ENCODE measurements at regions not wholly inside any gene's neighbourhood (a gene's known extent, or its start where the extent isn't known, plus 50 kb on each side); places are given as distances from the start of the nearest gene placed in this dataset.

DNA sequence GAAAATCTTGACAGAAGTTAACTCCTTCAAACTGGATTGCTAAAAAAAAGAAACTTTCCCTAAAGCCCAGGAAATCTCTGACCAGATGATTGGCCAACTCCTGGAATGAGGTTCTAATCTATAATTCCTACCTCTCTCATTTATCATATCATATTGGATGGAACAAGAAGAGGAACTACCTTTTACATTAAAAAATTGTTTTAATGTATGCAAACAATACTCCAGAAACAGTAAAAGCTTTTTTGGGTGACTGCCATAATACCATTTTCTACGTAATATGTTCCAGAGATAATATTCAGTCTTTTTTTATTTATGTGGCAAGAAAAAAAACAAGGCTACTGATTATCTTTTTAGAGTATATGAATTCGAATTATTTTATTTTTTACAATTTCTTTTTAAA is 204.4 kb downstream of the TUSC7 start:
- no peaks in the 10 kb centered on the region for H3K36me3 ChIP-seq (ENCODE audit: control insufficient read depth in 2 of 2, insufficient read depth in 2 of 2, low read length in 1 of 2)
- WGBS, 2 donors, result 52 to 53% methylated on average over 2 of the region's 2 CpGs
- H3K27me3 ChIP-seq (ENCODE audit: control insufficient read depth in 1 of 2, insufficient read depth in 2 of 2, low read length in 2 of 2), result no peaks in the 10 kb centered on the region
- H3K9me3 ChIP-seq (ENCODE audit: control insufficient read depth in 2 of 2, insufficient read depth in 1 of 2, low read depth in 1 of 2, low read length in 1 of 2), result no peaks in the 10 kb centered on the region
- H3K27ac ChIP-seq (ENCODE audit: low read depth in 2 of 2, low read length in 1 of 2), result no peak overlapping the region
- no peak overlapping the region for H3K4me3 ChIP-seq (ENCODE audit: low read depth in 1 of 2, low read length in 2 of 2)
- H3K4me1 ChIP-seq (ENCODE audit: control insufficient read depth in 2 of 2, insufficient read depth in 2 of 2, low read length in 1 of 2), result no peaks in the 10 kb centered on the region

DNA sequence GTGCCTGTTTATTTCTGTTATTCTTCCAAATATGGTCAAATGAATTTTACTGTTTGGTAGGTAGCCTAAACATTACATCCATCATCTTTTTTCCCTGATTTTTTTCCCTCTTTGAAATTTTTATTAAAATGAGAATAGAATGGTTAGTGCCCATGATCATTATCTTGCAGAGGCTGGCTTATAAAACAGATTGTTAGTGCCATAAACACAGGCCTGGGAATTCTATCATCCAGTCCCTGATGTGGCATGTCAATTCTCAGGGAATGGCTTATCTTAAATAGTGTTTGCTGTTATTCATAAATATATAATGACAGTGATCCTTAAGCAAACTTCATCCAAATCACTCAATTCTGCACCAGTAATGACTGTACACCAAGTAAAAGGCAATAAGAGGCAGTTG is 207.3 kb downstream of the TUSC7 start:
- Histone ChIP-seq H3K36me3 (ENCODE audit: control insufficient read depth in 2 of 2, insufficient read depth in 2 of 2, low read length in 1 of 2) (no peaks in the 10 kb centered on the region), H3K27ac (ENCODE audit: low read depth in 2 of 2, low read length in 1 of 2) (no peak overlapping the region), H3K4me1 (ENCODE audit: control insufficient read depth in 2 of 2, insufficient read depth in 2 of 2, low read length in 1 of 2) (no peaks in the 10 kb centered on the region), H3K27me3 (ENCODE audit: control insufficient read depth in 1 of 2, insufficient read depth in 2 of 2, low read length in 2 of 2) (no peaks in the 10 kb centered on the region), H3K9me3 (ENCODE audit: control insufficient read depth in 2 of 2, insufficient read depth in 1 of 2, low read depth in 1 of 2, low read length in 1 of 2) (no peaks in the 10 kb centered on the region), H3K4me3 (ENCODE audit: low read depth in 1 of 2, low read length in 2 of 2) (no peak overlapping the region)

DNA sequence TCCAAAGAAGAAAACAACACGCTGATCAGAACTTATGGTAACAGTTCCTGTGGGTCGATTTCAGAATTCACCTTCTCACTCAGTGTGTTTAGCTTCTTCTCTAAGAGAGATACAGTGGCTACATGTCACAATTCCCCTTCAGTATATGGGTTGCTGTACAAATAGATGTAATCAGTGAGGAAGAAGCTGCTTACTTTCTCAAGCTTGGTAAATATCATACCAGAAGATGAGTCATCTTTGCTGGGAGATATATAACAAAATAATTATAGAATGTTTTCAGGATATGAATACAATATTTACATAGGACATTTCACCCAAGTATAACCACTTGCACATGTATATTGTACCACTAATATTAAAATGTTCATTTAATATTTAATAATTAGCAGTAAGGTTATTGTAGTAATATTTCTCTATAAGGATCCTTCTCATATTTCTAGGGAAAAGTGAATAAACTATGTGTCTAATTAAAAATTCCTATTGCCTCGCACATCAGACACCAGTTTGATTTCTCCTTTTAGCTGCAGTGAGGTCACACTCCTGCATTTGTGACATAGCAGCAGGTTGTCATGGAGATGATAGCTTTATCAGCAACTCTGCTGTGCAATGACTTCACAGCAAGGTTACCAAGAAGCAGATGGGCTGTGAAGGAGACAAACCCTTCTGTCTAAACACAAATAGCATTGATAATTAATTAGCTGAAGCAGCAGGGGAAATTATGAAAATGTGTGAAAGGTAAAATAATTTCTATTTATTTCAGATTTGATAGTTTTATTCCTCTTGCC is 211.4 kb downstream of the TUSC7 start:
- Histone ChIP-seq H3K4me3 (ENCODE audit: low read depth in 1 of 2, low read length in 2 of 2) (no peak overlapping the region), H3K27ac (ENCODE audit: low read depth in 2 of 2, low read length in 1 of 2) (no peak overlapping the region), H3K27me3 (ENCODE audit: control insufficient read depth in 1 of 2, insufficient read depth in 2 of 2, low read length in 2 of 2) (no peaks in the 10 kb centered on the region), H3K4me1 (ENCODE audit: control insufficient read depth in 2 of 2, insufficient read depth in 2 of 2, low read length in 1 of 2) (no peaks in the 10 kb centered on the region), H3K9me3 (ENCODE audit: control insufficient read depth in 2 of 2, insufficient read depth in 1 of 2, low read depth in 1 of 2, low read length in 1 of 2) (no peaks in the 10 kb centered on the region), H3K36me3 (ENCODE audit: control insufficient read depth in 2 of 2, insufficient read depth in 2 of 2, low read length in 1 of 2) (no peaks in the 10 kb centered on the region)
- 63 to 64% methylated on average over 3 of the region's 3 CpGs for WGBS, 2 donors

DNA sequence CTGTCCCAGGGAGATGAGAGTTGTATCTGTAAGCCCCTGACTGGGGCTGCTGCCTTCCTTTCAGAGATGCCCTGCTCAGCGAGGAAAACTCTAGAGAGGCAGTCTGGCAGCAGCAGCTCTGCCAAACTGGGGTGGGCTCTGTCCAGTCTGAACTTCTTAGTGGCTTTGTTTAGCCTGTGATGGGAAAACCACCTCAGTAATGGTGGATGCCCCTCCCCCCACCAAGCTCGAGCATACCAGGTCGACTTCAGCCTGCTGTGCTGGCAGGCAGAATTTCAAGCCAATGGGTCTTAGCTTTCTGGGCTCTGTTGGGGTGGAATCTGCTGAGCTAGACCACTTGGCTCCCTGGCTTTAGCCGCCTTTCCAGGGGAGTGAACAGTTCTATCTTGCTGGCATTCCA is 218.3 kb downstream of the TUSC7 start:
- Histone ChIP-seq H3K27ac (ENCODE audit: low read depth in 2 of 2, low read length in 1 of 2) (no peak overlapping the region), H3K27me3 (ENCODE audit: control insufficient read depth in 1 of 2, insufficient read depth in 2 of 2, low read length in 2 of 2) (no peaks in the 10 kb centered on the region), H3K4me3 (ENCODE audit: low read depth in 1 of 2, low read length in 2 of 2) (no peak overlapping the region), H3K36me3 (ENCODE audit: control insufficient read depth in 2 of 2, insufficient read depth in 2 of 2, low read length in 1 of 2) (no peaks in the 10 kb centered on the region), H3K9me3 (ENCODE audit: control insufficient read depth in 2 of 2, insufficient read depth in 1 of 2, low read depth in 1 of 2, low read length in 1 of 2) (peaks cover 0 to 4% of the 10 kb centered on the region in 2 donors), H3K4me1 (ENCODE audit: control insufficient read depth in 2 of 2, insufficient read depth in 2 of 2, low read length in 1 of 2) (no peaks in the 10 kb centered on the region)
- 72 to 78% methylated on average over 4 of the region's 4 CpGs for WGBS, 2 donors

DNA sequence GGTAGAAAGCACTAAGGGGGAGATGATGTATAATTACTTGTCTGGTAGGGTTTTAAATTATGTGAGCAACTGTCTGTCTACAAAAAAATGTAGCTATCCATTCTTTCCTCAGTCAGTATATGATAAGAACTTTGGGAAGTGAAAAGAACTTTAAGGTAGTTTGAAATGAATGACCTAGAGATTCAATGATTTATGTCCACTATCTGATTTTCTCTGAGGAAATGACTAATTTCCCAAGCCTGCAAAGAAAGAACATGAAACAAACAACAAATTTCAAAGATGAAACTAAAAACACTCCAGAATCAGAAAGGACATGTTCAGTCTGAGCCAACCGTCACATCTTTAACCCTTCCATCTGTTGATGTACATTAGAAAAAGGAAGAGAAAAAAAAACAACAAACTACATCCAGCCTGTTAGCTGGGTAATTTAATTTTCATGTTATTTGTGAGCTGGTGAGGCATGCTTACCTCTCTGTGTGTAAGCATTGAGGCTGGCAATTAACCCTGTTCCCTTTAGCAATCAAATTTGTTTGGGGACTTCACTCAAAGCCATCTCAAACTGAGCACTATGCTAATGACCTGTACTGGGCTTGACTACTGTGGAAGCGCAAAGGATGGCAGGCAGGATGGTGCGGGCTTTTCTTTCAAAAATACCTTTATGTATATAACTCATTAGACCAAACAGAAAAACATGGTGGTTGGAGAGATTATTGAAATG is 220.1 kb downstream of the TUSC7 start:
- no peaks in the 10 kb centered on the region for H3K4me1 ChIP-seq (ENCODE audit: control insufficient read depth in 2 of 2, insufficient read depth in 2 of 2, low read length in 1 of 2)
- no peak overlapping the region for H3K27ac ChIP-seq (ENCODE audit: low read depth in 2 of 2, low read length in 1 of 2)
- peaks cover 0 to 4% of the 10 kb centered on the region in 2 donors for H3K9me3 ChIP-seq (ENCODE audit: control insufficient read depth in 2 of 2, insufficient read depth in 1 of 2, low read depth in 1 of 2, low read length in 1 of 2)
- H3K4me3 ChIP-seq (ENCODE audit: low read depth in 1 of 2, low read length in 2 of 2), result no peak overlapping the region
- no peaks in the 10 kb centered on the region for H3K27me3 ChIP-seq (ENCODE audit: control insufficient read depth in 1 of 2, insufficient read depth in 2 of 2, low read length in 2 of 2)
- WGBS, 2 donors, result 77 to 82% methylated on average over 3 of the region's 3 CpGs
- no peaks in the 10 kb centered on the region for H3K36me3 ChIP-seq (ENCODE audit: control insufficient read depth in 2 of 2, insufficient read depth in 2 of 2, low read length in 1 of 2)

DNA sequence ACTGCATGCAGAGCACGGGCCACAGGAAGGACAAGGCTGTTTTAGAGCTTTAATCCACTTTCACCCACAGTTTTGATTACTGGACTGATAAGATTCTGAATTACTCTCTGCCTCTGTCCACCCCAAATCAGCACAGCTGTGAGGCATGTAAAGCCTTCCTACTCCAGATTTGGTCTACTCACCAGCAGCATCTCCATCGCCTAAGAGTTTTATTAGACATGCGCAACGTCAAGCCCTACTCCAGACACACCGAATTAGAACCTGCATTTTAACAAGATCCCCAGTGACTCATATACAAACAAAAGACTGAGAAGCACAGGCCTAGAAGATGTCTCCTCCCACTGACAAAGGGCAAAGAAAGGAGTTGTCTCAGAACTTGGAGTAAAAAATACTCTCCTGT is 221.2 kb downstream of the TUSC7 start:
- WGBS, 2 donors, result 76 to 83% methylated on average over 5 of the region's 5 CpGs
- H3K27me3 ChIP-seq (ENCODE audit: control insufficient read depth in 1 of 2, insufficient read depth in 2 of 2, low read length in 2 of 2), result no peaks in the 10 kb centered on the region
- H3K27ac ChIP-seq (ENCODE audit: low read depth in 2 of 2, low read length in 1 of 2), result no peak overlapping the region
- peaks cover 0 to 4% of the 10 kb centered on the region in 2 donors for H3K9me3 ChIP-seq (ENCODE audit: control insufficient read depth in 2 of 2, insufficient read depth in 1 of 2, low read depth in 1 of 2, low read length in 1 of 2)
- no peaks in the 10 kb centered on the region for H3K4me1 ChIP-seq (ENCODE audit: control insufficient read depth in 2 of 2, insufficient read depth in 2 of 2, low read length in 1 of 2)
- no peak overlapping the region for H3K4me3 ChIP-seq (ENCODE audit: low read depth in 1 of 2, low read length in 2 of 2)
- no peaks in the 10 kb centered on the region for H3K36me3 ChIP-seq (ENCODE audit: control insufficient read depth in 2 of 2, insufficient read depth in 2 of 2, low read length in 1 of 2)

DNA sequence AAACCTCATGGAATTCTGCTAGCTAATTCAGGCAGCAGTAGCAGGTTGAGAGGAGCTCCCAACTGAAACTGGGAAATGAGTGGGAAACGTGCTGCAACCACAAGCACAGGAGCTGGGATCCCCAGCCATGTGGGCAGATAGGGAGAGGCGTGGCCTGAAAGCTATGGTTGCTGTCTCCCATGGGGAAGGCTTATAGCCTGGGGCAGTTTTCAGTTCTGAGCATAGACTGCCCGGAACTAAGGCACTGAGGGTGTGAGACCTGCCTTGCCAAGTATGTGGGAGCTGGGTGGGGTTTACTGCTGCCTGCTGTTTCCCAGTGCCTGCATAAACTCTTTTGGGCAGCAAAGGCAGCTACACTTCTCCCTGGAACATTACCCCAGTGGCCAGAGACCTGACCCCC is 229.5 kb downstream of the TUSC7 start:
- Histone ChIP-seq H3K27me3 (ENCODE audit: control insufficient read depth in 1 of 2, insufficient read depth in 2 of 2, low read length in 2 of 2) (no peaks in the 10 kb centered on the region), H3K9me3 (ENCODE audit: control insufficient read depth in 2 of 2, insufficient read depth in 1 of 2, low read depth in 1 of 2, low read length in 1 of 2) (peaks cover 0 to 4% of the 10 kb centered on the region in 2 donors), H3K4me1 (ENCODE audit: control insufficient read depth in 2 of 2, insufficient read depth in 2 of 2, low read length in 1 of 2) (no peaks in the 10 kb centered on the region), H3K27ac (ENCODE audit: low read depth in 2 of 2, low read length in 1 of 2) (no peak overlapping the region), H3K4me3 (ENCODE audit: low read depth in 1 of 2, low read length in 2 of 2) (no peak overlapping the region), H3K36me3 (ENCODE audit: control insufficient read depth in 2 of 2, insufficient read depth in 2 of 2, low read length in 1 of 2) (no peaks in the 10 kb centered on the region)
- 56 to 70% methylated on average over 3 of the region's 3 CpGs for WGBS, 2 donors

DNA sequence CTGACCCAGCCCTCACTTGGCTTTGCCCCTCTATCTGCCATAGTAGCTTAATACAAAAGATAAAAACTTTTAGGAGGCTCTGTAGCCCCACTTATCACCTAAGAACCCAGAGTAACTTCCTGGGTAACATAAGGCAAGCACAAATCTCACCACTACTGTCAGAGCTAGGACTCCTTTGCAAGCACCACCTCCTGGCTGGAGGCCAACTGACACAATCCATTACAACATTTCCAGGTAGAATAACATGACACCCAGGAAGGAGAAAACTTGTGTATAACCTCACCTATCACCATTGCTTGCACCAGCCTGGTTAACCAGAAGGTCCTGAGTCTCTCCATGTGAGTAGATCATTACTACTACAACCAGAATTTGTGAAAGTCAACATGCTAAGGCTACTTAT is 230.0 kb downstream of the TUSC7 start:
- H3K4me1 ChIP-seq (ENCODE audit: control insufficient read depth in 2 of 2, insufficient read depth in 2 of 2, low read length in 1 of 2), result no peaks in the 10 kb centered on the region
- no peaks in the 10 kb centered on the region for H3K27me3 ChIP-seq (ENCODE audit: control insufficient read depth in 1 of 2, insufficient read depth in 2 of 2, low read length in 2 of 2)
- H3K4me3 ChIP-seq (ENCODE audit: low read depth in 1 of 2, low read length in 2 of 2), result no peak overlapping the region
- no peaks in the 10 kb centered on the region for H3K36me3 ChIP-seq (ENCODE audit: control insufficient read depth in 2 of 2, insufficient read depth in 2 of 2, low read length in 1 of 2)
- no peak overlapping the region for H3K27ac ChIP-seq (ENCODE audit: low read depth in 2 of 2, low read length in 1 of 2)
- H3K9me3 ChIP-seq (ENCODE audit: control insufficient read depth in 2 of 2, insufficient read depth in 1 of 2, low read depth in 1 of 2, low read length in 1 of 2), result peaks cover 0 to 4% of the 10 kb centered on the region in 2 donors

DNA sequence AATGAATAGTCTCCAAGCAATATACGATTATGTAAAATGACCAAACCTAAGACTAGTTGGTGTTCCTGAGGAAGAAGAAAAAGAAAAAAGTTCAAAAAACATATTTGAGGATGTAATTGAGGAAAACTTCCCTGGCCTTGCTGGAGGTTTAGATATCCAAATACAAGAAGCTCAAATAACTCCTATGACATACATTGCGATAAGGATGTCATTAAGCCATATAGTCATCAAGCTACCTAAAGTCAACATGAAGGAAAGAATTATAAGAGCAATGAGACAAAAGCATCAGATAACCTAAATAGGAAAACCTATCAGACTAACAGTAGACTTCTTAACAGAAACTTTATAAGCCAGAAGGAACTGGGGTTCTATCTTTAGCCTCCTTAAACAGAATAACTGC is 231.1 kb downstream of the TUSC7 start:
- Histone ChIP-seq H3K36me3 (ENCODE audit: control insufficient read depth in 2 of 2, insufficient read depth in 2 of 2, low read length in 1 of 2) (no peaks in the 10 kb centered on the region), H3K27ac (ENCODE audit: low read depth in 2 of 2, low read length in 1 of 2) (no peak overlapping the region), H3K4me3 (ENCODE audit: low read depth in 1 of 2, low read length in 2 of 2) (no peak overlapping the region), H3K27me3 (ENCODE audit: control insufficient read depth in 1 of 2, insufficient read depth in 2 of 2, low read length in 2 of 2) (no peaks in the 10 kb centered on the region), H3K4me1 (ENCODE audit: control insufficient read depth in 2 of 2, insufficient read depth in 2 of 2, low read length in 1 of 2) (no peaks in the 10 kb centered on the region), H3K9me3 (ENCODE audit: control insufficient read depth in 2 of 2, insufficient read depth in 1 of 2, low read depth in 1 of 2, low read length in 1 of 2) (peaks cover 0 to 4% of the 10 kb centered on the region in 2 donors)
- 88 to 93% methylated on average over 2 of the region's 2 CpGs for WGBS, 2 donors

DNA sequence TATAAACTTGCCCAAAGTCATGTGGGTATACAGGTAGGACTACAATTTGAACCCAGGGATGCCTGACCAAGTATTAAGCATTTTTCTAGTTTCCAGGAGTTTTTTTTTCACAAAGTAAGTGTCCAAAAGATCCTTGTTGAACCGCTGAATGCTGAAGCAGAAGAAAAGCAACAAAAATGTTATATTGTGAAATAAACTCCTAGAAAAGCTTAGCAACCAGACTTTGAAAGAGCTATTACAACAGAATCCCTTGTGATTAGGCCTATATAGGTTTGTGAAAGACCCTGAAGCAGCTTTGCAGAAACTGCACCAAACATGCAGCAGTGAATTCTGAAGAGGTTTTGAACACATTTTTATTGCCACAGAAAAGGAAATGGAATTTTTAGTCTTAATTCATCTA is 236.8 kb downstream of the TUSC7 start:
- 86 to 95% methylated on average over 1 of the region's 1 CpG for WGBS, 2 donors
- Histone ChIP-seq H3K36me3 (ENCODE audit: control insufficient read depth in 2 of 2, insufficient read depth in 2 of 2, low read length in 1 of 2) (no peaks in the 10 kb centered on the region), H3K4me1 (ENCODE audit: control insufficient read depth in 2 of 2, insufficient read depth in 2 of 2, low read length in 1 of 2) (no peaks in the 10 kb centered on the region), H3K27me3 (ENCODE audit: control insufficient read depth in 1 of 2, insufficient read depth in 2 of 2, low read length in 2 of 2) (no peaks in the 10 kb centered on the region), H3K9me3 (ENCODE audit: control insufficient read depth in 2 of 2, insufficient read depth in 1 of 2, low read depth in 1 of 2, low read length in 1 of 2) (no peaks in the 10 kb centered on the region), H3K4me3 (ENCODE audit: low read depth in 1 of 2, low read length in 2 of 2) (no peak overlapping the region), H3K27ac (ENCODE audit: low read depth in 2 of 2, low read length in 1 of 2) (no peak overlapping the region)

Data from esophagus (tissue), 2 donors.